Renal cortex interstitium (tissue), 11 donors: ENCODE measurements at regions not wholly inside any gene's neighbourhood (a gene's known extent, or its start where the extent isn't known, plus 50 kb on each side); places are given as distances from the start of the nearest gene placed in this dataset.
"Not testable (repeated sequence)": the region's sequence is repeated elsewhere in the genome, so short reads cannot be mapped to it uniquely, and the experiment has no call there.

Experiments
- DNase-seq, 11 donors: peaks; one replicate each; pipeline ENCODE4 v3.0.0-alpha.2; 2013; ENCODE audit warnings: low read depth in 9 of 11, low spot score in 4 of 11; ENCODE audit errors: extremely low read depth in 1 of 11

- no peak for DNase-seq
These were observed 218.2 kb upstream of the KLF14 start for GRCh38 chr7:130951976-130952876.

- DNase-seq, result no peak
These were observed 219.2 kb upstream of the KLF14 start for GRCh38 chr7:130953196-130953595.

- DNase-seq, result no peak
These were observed 221.0 kb upstream of the KLF14 start for GRCh38 chr7:130954918-130955564.

- no peak for DNase-seq
These were observed 221.5 kb upstream of the KLF14 start for GRCh38 chr7:130955565-130955919.

DNA sequence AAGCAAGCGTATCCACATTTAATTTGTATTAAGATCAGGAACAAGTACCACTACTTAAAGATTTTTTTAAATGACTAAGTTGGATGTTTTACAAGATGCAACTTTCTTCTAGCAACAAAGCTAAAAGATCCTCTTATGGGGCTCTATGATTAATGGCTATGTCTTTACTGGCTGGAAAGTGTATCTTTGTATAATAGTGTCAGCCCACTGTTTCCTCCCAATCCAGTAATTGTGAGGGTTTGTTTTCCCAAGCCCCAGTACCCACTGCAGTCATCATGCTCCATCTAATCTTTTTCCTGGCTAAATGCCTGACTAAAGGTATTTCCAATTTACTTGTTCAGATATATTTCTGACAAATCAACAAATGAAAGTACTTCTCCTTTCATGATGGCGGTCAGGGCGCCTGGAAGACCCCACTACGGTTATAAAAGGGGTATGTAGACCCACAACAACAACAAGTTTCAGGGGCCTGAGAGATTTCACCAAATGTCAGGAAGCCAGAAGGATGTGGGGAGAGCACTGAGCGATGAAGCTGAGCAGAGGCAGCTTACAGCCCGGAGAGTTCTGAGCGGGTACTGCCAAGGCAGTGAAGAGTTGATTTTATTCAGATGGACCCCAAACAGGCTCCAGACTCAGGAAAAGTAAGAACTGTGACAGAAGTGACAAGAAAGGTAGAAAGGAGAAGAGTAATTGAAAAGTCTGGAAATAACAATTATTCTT lies 222.6 kb upstream of the KLF14 start:
- no peak for DNase-seq

DNA sequence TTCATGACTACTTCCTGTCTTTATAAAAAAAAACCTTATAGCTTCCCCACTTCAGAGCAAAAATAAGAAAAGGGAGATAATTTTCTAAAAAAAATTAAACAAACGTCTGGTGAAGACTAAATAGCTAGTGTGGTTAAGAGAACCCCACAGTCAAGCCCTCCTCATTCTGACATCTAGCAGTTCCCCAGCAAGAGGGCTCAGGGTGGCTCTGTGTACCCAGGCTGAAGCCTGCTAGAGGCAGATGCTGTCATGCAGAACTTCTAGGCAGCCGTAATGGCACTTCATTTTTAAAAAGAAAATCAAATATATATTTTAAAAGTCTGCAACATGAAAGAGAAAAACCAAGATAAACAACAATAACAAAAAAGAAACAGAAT lies 223.1 kb upstream of the KLF14 start:
- DNase-seq, result no peak

GRCh38 chr7:130957722-130958435 lies 223.9 kb upstream of the KLF14 start:
- not testable (repeated sequence) for DNase-seq

GRCh38 chr7:130958846-130959245 lies 224.8 kb upstream of the KLF14 start:
- DNase-seq, result no peak

DNA sequence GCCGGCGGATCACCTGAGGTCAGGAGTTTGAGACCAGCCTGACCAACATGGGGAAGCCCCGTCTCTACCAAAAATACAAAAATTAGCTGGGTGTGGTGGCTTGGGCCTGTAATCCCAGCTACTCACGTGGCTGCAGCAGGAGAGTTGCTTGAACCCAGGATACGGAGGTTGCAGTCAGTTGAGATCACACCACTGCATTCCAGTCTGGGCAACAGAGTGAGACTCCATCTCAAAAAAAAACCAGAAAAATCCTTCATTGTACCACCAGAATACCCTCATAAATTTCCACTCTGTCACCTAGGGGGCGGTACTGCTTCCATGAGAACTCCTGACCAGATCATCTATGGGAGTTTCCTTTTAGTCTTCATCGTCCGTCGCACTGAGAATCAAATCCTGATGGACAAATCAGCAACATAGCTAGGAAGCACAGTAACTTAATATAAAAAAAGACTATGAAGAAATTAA lies 225.8 kb upstream of the KLF14 start:
- no peak for DNase-seq

- no peak for DNase-seq
These were observed 226.4 kb upstream of the KLF14 start for GRCh38 chr7:130960208-130960988.

GRCh38 chr7:130961128-130961601 lies 227.2 kb upstream of the KLF14 start:
- no peak for DNase-seq

- no peak for DNase-seq
These were observed 228.1 kb upstream of the KLF14 start for GRCh38 chr7:130962109-130962508.

GRCh38 chr7:130963339-130963738 lies 229.3 kb upstream of the KLF14 start:
- DNase-seq, result no peak

DNA sequence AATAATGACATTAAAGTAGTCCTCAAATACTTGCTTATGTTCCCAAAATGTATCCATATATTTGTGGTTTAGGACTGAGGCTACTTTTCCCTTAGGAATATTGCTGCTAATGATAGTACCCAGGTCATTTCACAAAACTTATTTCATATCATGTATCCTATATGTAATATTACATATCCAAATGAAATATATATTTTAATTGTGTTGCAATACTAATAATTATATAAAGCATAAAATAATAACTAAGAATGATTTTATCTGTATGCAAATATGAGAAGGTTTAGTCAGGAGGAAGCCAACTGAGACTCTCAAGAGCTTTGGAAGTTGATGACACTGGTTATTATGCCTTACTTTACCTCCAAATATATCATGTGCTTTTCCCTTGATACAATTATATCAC lies 231.5 kb upstream of the KLF14 start:
- DNase-seq, result no peak

GRCh38 chr7:130966246-130967009 lies 232.4 kb upstream of the KLF14 start:
- no peak for DNase-seq

DNA sequence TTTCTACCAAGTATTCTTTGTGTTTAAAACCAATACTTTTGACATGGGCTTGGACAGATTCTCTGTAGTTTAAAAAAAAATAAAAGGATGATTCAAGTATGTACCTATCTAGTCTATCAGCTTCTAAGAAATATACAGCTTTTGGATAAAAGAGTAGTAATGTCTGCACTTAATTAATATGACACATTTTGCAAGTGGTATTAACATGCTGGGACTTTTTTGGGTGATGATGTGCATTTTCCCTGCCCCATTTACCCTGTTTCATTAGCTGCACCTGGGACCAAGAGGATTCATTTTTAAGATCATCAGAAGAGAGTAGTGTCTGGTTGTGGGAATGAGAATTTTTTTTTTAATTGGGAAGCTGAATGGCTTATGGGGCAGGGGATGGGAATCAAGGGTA lies 236.2 kb upstream of the KLF14 start:
- DNase-seq, result no peak

DNA sequence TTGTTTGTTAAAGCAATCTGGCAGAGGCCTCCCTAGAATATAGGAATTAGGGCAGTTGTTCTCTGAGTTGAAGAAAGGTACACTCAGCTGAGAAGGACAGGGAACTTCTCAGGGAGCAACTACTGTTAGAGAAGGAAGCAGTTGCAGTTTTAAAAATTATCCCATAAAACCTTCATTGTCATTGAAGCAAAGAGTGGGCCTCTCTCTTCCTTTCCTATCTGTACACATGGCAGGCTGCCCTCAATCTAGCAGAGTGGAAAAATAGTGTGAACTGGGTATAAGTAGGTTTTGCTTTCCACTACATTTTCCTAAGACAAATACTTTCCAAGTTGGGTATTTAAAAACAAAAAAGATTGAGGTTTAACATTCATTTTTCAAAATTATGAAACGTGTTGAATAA lies 236.7 kb upstream of the KLF14 start:
- DNase-seq, result no peak

DNA sequence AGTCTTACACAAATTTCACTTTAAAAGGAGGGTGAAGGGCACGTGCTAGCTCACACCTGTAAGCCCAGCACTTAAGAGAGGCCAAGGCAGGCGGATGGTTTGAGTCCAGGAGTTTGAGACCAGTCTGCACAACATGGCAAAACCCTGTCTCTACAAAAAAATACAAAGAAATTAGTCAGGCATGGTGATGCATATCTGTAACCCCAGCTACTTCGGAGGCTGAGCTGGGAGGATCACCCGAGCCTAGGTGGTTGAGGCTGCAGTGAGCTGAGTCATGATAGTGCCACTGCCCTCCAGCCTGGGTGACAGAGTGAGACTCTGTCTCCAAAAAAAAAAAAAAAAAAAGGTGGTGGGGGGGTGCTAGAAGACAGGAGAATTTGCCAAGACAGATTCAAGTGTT lies 237.3 kb upstream of the KLF14 start:
- no peak for DNase-seq
